GM23338 (cell line): ENCODE measurements at regions not wholly inside any gene's neighbourhood (a gene's known extent, or its start where the extent isn't known, plus 50 kb on each side); places are given as distances from the start of the nearest gene placed in this dataset.
"Not testable (repeated sequence)": the region's sequence is repeated elsewhere in the genome, so short reads cannot be mapped to it uniquely, and the experiment has no call there.

Source experiments
- ATAC-seq: fragments of 200-7000 bp; cut with Tn5 transposase; 3 replicates; pipeline ENCODE4 v1.9.1; 2020
- DNase-seq: peaks from one replicate; pipeline ENCODE4 v3.0.0-alpha.2; 2015; ENCODE audit warnings: low spot score
- H2AFZ ChIP-seq: fragments of 200-600 bp; sonication (generic); 2 replicates; pipeline ENCODE4 v1.8.0; 2016; ENCODE audit warnings: antibody characterized with exemption, mild to moderate bottlenecking, moderate library complexity
- H3F3A ChIP-seq: fragments of 200-600 bp; sonication (generic); replicated peaks from 2 replicates; pipeline ENCODE4 v1.8.0; 2017; ENCODE audit warnings: antibody characterized with exemption, mixed run types, low read depth
- H3K27ac ChIP-seq: fragments of 200-600 bp; sonication (generic); 2 replicates; pipeline ENCODE4 v1.6.1; 2016; ENCODE audit warnings: low read depth
- H3K27me3 ChIP-seq: fragments of 200-600 bp; sonication (generic); 2 replicates; pipeline ENCODE4 v1.8.0; 2016; ENCODE audit warnings: mild to moderate bottlenecking, mixed run types, moderate library complexity; ENCODE audit not compliant: insufficient read depth
- H3K36me3 ChIP-seq: fragments of 200-600 bp; sonication (generic); 2 replicates; pipeline ENCODE4 v1.8.0; 2016; ENCODE audit warnings: mild to moderate bottlenecking; ENCODE audit not compliant: insufficient read depth
- H3K4me1 ChIP-seq: fragments of 200-600 bp; sonication (generic); 2 replicates; pipeline ENCODE4 v1.8.0; 2016; ENCODE audit warnings: mild to moderate bottlenecking, moderate library complexity; ENCODE audit not compliant: insufficient read depth
- H3K4me2 ChIP-seq: fragments of 200-600 bp; sonication (generic); 2 replicates; pipeline ENCODE4 v1.7.1; 2017; ENCODE audit warnings: mixed run types
- H3K4me3 ChIP-seq: fragments of 200-600 bp; sonication (generic); 2 replicates; pipeline ENCODE4 v1.6.1; 2016; ENCODE audit warnings: mixed run types
- H3K79me2 ChIP-seq: fragments of 200-600 bp; sonication (generic); replicated peaks from 2 replicates; pipeline ENCODE4 v1.8.0; 2017; ENCODE audit warnings: mild to moderate bottlenecking; ENCODE audit not compliant: insufficient read depth
- H3K9me2 ChIP-seq: fragments of 200-600 bp; sonication (generic); 2 replicates; pipeline ENCODE4 v1.8.0; 2017; ENCODE audit not compliant: insufficient read depth
- H4K20me1 ChIP-seq: fragments of 200-600 bp; sonication (generic); replicated peaks from 2 replicates; pipeline ENCODE4 v1.8.0; 2017; ENCODE audit warnings: mild to moderate bottlenecking; ENCODE audit not compliant: insufficient read depth
- H3K27ac Mint-ChIP-seq: 2 replicates; pipeline ENCODE4 v1.8.0; 2020; ENCODE audit warnings: inconsistent platforms, mild to moderate bottlenecking, moderate library complexity, mixed read lengths
- H3K27me3 Mint-ChIP-seq: 3 replicates; pipeline ENCODE4 v1.8.0; 2022; ENCODE audit warnings: low read depth, mild to moderate bottlenecking, moderate library complexity, mixed read lengths, inconsistent platforms; ENCODE audit not compliant: insufficient read depth, poor library complexity
- H3K36me3 Mint-ChIP-seq: 3 replicates; pipeline ENCODE4 v1.8.0; 2021; ENCODE audit warnings: low read depth, mild to moderate bottlenecking, inconsistent platforms, moderate library complexity, mixed read lengths
- H3K4me1 Mint-ChIP-seq: 3 replicates; pipeline ENCODE4 v1.8.0; 2020; ENCODE audit warnings: mild to moderate bottlenecking, inconsistent platforms, mixed read lengths
- H3K4me3 Mint-ChIP-seq: 3 replicates; pipeline ENCODE4 v1.8.0; 2021; ENCODE audit warnings: moderate library complexity, mild to moderate bottlenecking, inconsistent platforms, mixed read lengths
- H3K9me3 Mint-ChIP-seq: 3 replicates; pipeline ENCODE4 v1.8.0; 2020; ENCODE audit warnings: moderate library complexity, mild to moderate bottlenecking, inconsistent platforms, mixed read lengths
- REST ChIP-seq: IDR thresholded peaks from one replicate; pipeline ENCODE4 v1.6.1; 2018; ENCODE audit warnings: antibody characterized with exemption; ENCODE audit not compliant: unreplicated experiment
- ZNF114 ChIP-seq: fragments of 250-450 bp; sonication (Bioruptor Pico); IDR thresholded peaks from 2 replicates; pipeline ENCODE4 v1.5.0; 2020; ENCODE audit warnings: mild to moderate bottlenecking, moderate library complexity
- ZNF331 ChIP-seq: fragments of 250-450 bp; sonication (Bioruptor Pico); IDR thresholded peaks from 2 replicates; pipeline ENCODE4 v1.5.0; 2020; ENCODE audit warnings: low read depth, mild to moderate bottlenecking, moderate library complexity
- ZNF462 ChIP-seq: fragments of 250-450 bp; sonication (Bioruptor Pico); IDR thresholded peaks from 2 replicates; pipeline ENCODE4 v1.5.0; 2020; ENCODE audit warnings: mild to moderate bottlenecking, moderate library complexity

- TF ChIP-seq ZNF462: no peak
- TF ChIP-seq ZNF114: no peak
- no peak for TF ChIP-seq ZNF331
- no peak for TF ChIP-seq REST
Measured at GRCh38 chr19:56980906-56981305, 138.9 kb upstream of the USP29 start (continued).

GRCh38 chr19:56981440-56981839 lies 138.3 kb upstream of the USP29 start:
- H3F3A ChIP-seq, H3K27ac ChIP-seq, H4K20me1 ChIP-seq, H3K4me1 ChIP-seq, ATAC-seq, H3K27me3 Mint-ChIP-seq, H3K4me3 ChIP-seq, H3K36me3 ChIP-seq, H3K27me3 ChIP-seq, H3K4me3 Mint-ChIP-seq, H2AFZ ChIP-seq, H3K79me2 ChIP-seq, DNase-seq, H3K4me1 Mint-ChIP-seq, H3K9me2 ChIP-seq, H3K4me2 ChIP-seq, H3K27ac Mint-ChIP-seq: not testable (repeated sequence)
- H3K36me3 Mint-ChIP-seq: peaks cover 50% of the 10 kb centered on the region
- H3K9me3 Mint-ChIP-seq: peaks cover 97% of the 10 kb centered on the region
